HepG2 (cell line): ENCODE measurements at regions not wholly inside any gene's neighbourhood (a gene's known extent, or its start where the extent isn't known, plus 50 kb on each side); places are given as distances from the start of the nearest gene placed in this dataset.

Source experiments
- ATAC-seq: fragments of 200-7000 bp; cut with Tn5 transposase; 3 replicates; pipeline ENCODE4 v1.9.1; 2020; ENCODE audit warnings: mild to moderate bottlenecking, moderate library complexity
- BruUV-seq: library from RNA; stranded (reverse); fragments of 400-500 nt; replicated peaks from 2 replicates; lab custom pipeline; 2021; lab: Mats Ljungman, UMichigan
- CTCF ChIA-PET: fragments of 300-600 bp; formaldehyde crosslinking; extraction: SDS; loops from one replicate; lab custom pipeline; 2021; ENCODE audit warnings: low total read pairs, inconsistent platforms, low intra/inter-chr PET ratio; lab: Yijun Ruan, JAX
- POLR2A ChIA-PET: fragments of 350-600 bp; sonication (Branson Sonifier 250); formaldehyde crosslinking; loops from one replicate; lab custom pipeline; 2020; ENCODE audit warnings: antibody characterized with exemption, inconsistent platforms; lab: Yijun Ruan, JAX
- DNase-seq: peaks from one replicate; pipeline ENCODE4 v3.0.0-alpha.2; 2015; ENCODE audit warnings: low spot score
- FAIRE-seq: peaks from 3 replicates; lab custom pipeline; 2011; peaks lifted over from hg19 to GRCh38; lab: Jason Lieb, UNC
- H2AFZ ChIP-seq: one replicate; pipeline ENCODE4 v1.6.1; 2011; ENCODE audit warnings: low read length, inconsistent platforms
- H3K27ac ChIP-seq: fragments of 300-600 bp; 3 replicates; pipeline ENCODE4 v1.8.0; 2011; ENCODE audit warnings: mixed run types, mild to moderate bottlenecking, mixed read lengths, low read length, inconsistent platforms; ENCODE audit not compliant: insufficient read depth; ENCODE audit errors: extremely low read length
- H3K27me3 ChIP-seq, 2 experiments: fragments of 200-600 bp in 1 of 2; 2 replicates in 1 of 2; 3 replicates in 1 of 2; pipeline versions ENCODE4 v1.6.0 to v1.8.0; 2011; ENCODE audit warnings: low read length in 2 of 2, mild to moderate bottlenecking in 2 of 2, moderate library complexity in 2 of 2, inconsistent platforms in 1 of 2; ENCODE audit not compliant: insufficient read depth in 2 of 2, control insufficient read depth in 1 of 2
- H3K36me3 ChIP-seq, 2 experiments: fragments of 200-600 bp in 1 of 2; replicated peaks in 1 of 2; 2 replicates in 1 of 2; 3 replicates in 1 of 2; pipeline versions ENCODE4 v1.5.1 to v1.8.0; 2011; ENCODE audit warnings: low read length in 2 of 2, inconsistent platforms in 1 of 2; ENCODE audit not compliant: insufficient read depth in 2 of 2, control insufficient read depth in 1 of 2
- H3K4me1 ChIP-seq: 2 replicates; pipeline ENCODE4 v1.5.1; 2012; ENCODE audit warnings: low read length, inconsistent platforms; ENCODE audit not compliant: insufficient read depth
- H3K4me2 ChIP-seq: 2 replicates; pipeline ENCODE4 v1.6.0; 2011; ENCODE audit warnings: low read depth, low read length, inconsistent platforms
- H3K4me3 ChIP-seq, 3 experiments: fragments of 200-600 bp in 1 of 3; sonication (generic), shearing (Covaris generic) in 1 of 3; replicated peaks in 1 of 3; 2 replicates each; pipeline ENCODE4 v1.5.1; 2011 to 2016; ENCODE audit warnings: low read length in 3 of 3, inconsistent platforms in 2 of 3, low read depth in 2 of 3, mild to moderate bottlenecking in 2 of 3, control low read depth in 1 of 3, mixed read lengths in 1 of 3; ENCODE audit not compliant: insufficient read depth in 1 of 3
- H3K79me2 ChIP-seq: one replicate; pipeline ENCODE4 v1.6.1; 2011; ENCODE audit warnings: low read length, inconsistent platforms; ENCODE audit not compliant: insufficient read depth
- H3K9ac ChIP-seq: 2 replicates; pipeline ENCODE4 v1.6.0; 2011; ENCODE audit warnings: mild to moderate bottlenecking, low read depth, low read length, inconsistent platforms; ENCODE audit not compliant: insufficient read depth
- H3K9me3 ChIP-seq: 2 replicates; pipeline ENCODE4 v1.5.1; 2012; ENCODE audit warnings: mild to moderate bottlenecking, low read length
- H4K20me1 ChIP-seq: 2 replicates; pipeline ENCODE4 v1.6.0; 2011; ENCODE audit warnings: inconsistent platforms, mild to moderate bottlenecking, low read length, moderate library complexity; ENCODE audit not compliant: insufficient read depth
- CBFB ChIP-seq: sonication (generic); formaldehyde crosslinking; IDR thresholded peaks from 2 replicates; pipeline ENCODE4 v1.4.0; 2020; ENCODE audit warnings: missing genetic modification reagents
- FUBP1 ChIP-seq: sonication (generic); formaldehyde crosslinking; IDR thresholded peaks from 2 replicates; pipeline ENCODE4 v1.5.1; 2020; ENCODE audit warnings: missing genetic modification reagents, mild to moderate bottlenecking, borderline replicate concordance
- IRX3 ChIP-seq: sonication (generic); formaldehyde crosslinking; IDR thresholded peaks from 2 replicates; pipeline ENCODE4 v1.8.1; 2023; ENCODE audit warnings: mild to moderate bottlenecking, low read depth, missing genetic modification reagents, borderline replicate concordance
- KLF12 ChIP-seq: sonication (generic); formaldehyde crosslinking; IDR thresholded peaks from 2 replicates; pipeline ENCODE4 v1.4.0; 2020; ENCODE audit warnings: missing genetic modification reagents, borderline replicate concordance
- MATR3 ChIP-seq: sonication (generic); formaldehyde crosslinking; IDR thresholded peaks from 2 replicates; pipeline ENCODE4 v1.4.0; 2020; ENCODE audit warnings: missing genetic modification reagents
- NKX3-1 ChIP-seq: sonication (generic); formaldehyde crosslinking; IDR thresholded peaks from 2 replicates; pipeline ENCODE4 v1.5.0; 2020; ENCODE audit warnings: missing genetic modification reagents
- PRDM4 ChIP-seq: sonication (generic); formaldehyde crosslinking; IDR thresholded peaks from 2 replicates; pipeline ENCODE4 v1.9.0; 2021; ENCODE audit warnings: missing genetic modification reagents, borderline replicate concordance
- RNF2 ChIP-seq: fragments of 450-650 bp; conservative IDR thresholded peaks from 2 replicates; pipeline ENCODE4 v1.6.1; 2016; ENCODE audit warnings: low read depth
- SNRNP70 ChIP-seq: fragments of 200-400 bp; formaldehyde crosslinking; IDR thresholded peaks from 2 replicates; pipeline ENCODE4 v1.6.1; 2017; ENCODE audit warnings: mild to moderate bottlenecking, low read depth, low read length, moderate library complexity
- ZNF10 ChIP-seq: sonication (generic); formaldehyde crosslinking; IDR thresholded peaks from 2 replicates; pipeline ENCODE4 v1.4.0; 2020; ENCODE audit warnings: mild to moderate bottlenecking, low read depth, missing genetic modification reagents, borderline replicate concordance
- ZNF33B ChIP-seq: sonication (generic); formaldehyde crosslinking; IDR thresholded peaks from 2 replicates; pipeline ENCODE4 v1.5.1; 2020; ENCODE audit warnings: mild to moderate bottlenecking, missing genetic modification reagents
- ZNF841 ChIP-seq: sonication (generic); formaldehyde crosslinking; IDR thresholded peaks from 2 replicates; pipeline ENCODE4 v1.8.1; 2023; ENCODE audit warnings: missing genetic modification reagents, borderline replicate concordance
- ZZZ3 ChIP-seq: sonication (generic); formaldehyde crosslinking; IDR thresholded peaks from 2 replicates; pipeline ENCODE4 v1.4.0; 2020; ENCODE audit warnings: missing genetic modification reagents, mild to moderate bottlenecking, borderline replicate concordance
- WGBS: methylation state at CpG from one replicate; pipeline ENCODE4 v1.1.6; 2017; ENCODE audit warnings: low lambda C conversion rate; 5-methylcytosine and 5-hydroxymethylcytosine counted together
- in situ Hi-C: cut with HindIII; loops from 2 replicates; pipeline ENCODE4 v1.10.0; 2017; ENCODE audit warnings: low pct_unique_long_range_greater_than_20kb; ENCODE audit not compliant: extremely low pct_ligation_motif_present
- intact Hi-C: fragments of 100-400 bp; cut with micrococcal nuclease; formaldehyde crosslinking; loops from one replicate; pipeline ENCODE4 v1.10.0; 2022; ENCODE audit not compliant: unreplicated experiment

GRCh38 chr1:58997637-58998036, 213.8 kb upstream of the JUN start:
- no peaks in the 10 kb centered on the region for H3K9me3 ChIP-seq
- ChIA-PET CTCF (no interaction called here), POLR2A (no interaction called here)
- BruUV-seq: no TSS peak
- DNase-seq (no peak), ATAC-seq (no peak), FAIRE-seq (no peak)
- no peaks in the 10 kb centered on the region for H3K79me2 ChIP-seq
- peaks cover 0 to 18% of the 10 kb centered on the region in 2 experiments; a peak in 3 of 5 replicates for H3K27me3 ChIP-seq
- in situ Hi-C loops: no loop called here
- H3K36me3 ChIP-seq: no peaks in the 10 kb centered on the region
- 46% methylated on average over 1 of the region's 1 CpG for WGBS
- H4K20me1 ChIP-seq: no peaks in the 10 kb centered on the region
- no peak overlapping the region for H3K9ac ChIP-seq
- intact Hi-C loops: no loop called here
- H2AFZ ChIP-seq: no peak overlapping the region
- no peak overlapping the region for H3K4me2 ChIP-seq
- H3K4me1 ChIP-seq: no peaks in the 10 kb centered on the region
- no peak overlapping the region for H3K4me3 ChIP-seq
- TF ChIP-seq FUBP1 (CRISPR knock-in tag): no peak
- TF ChIP-seq ZZZ3: no peak
- TF ChIP-seq NKX3-1: no peak
- no peak for TF ChIP-seq ZNF33B (CRISPR knock-in tag)
- no peak for TF ChIP-seq KLF12 (CRISPR knock-in tag)
- no peak for TF ChIP-seq IRX3
- TF ChIP-seq ZNF841 (CRISPR knock-in tag): no peak
- no peak for TF ChIP-seq CBFB (CRISPR knock-in tag)
- no peak for TF ChIP-seq ZNF10
- TF ChIP-seq SNRNP70: no peak
- no peak for TF ChIP-seq MATR3
- TF ChIP-seq RNF2: no peak
- no peak for TF ChIP-seq PRDM4 (CRISPR knock-in tag)
- no peak overlapping the region for H3K27ac ChIP-seq
